GM18909 (cell line): ENCODE measurements at regions not wholly inside any gene's neighbourhood (a gene's known extent, or its start where the extent isn't known, plus 50 kb on each side); places are given as distances from the start of the nearest gene placed in this dataset.

ENCODE experiments used
- ATAC-seq: cut with Tn5 transposase; IDR thresholded peaks from one replicate; pipeline ENCODE4 v1.9.1; 2021; ENCODE audit warnings: mild to moderate bottlenecking; ENCODE audit not compliant: unreplicated experiment, poor library complexity

DNA sequence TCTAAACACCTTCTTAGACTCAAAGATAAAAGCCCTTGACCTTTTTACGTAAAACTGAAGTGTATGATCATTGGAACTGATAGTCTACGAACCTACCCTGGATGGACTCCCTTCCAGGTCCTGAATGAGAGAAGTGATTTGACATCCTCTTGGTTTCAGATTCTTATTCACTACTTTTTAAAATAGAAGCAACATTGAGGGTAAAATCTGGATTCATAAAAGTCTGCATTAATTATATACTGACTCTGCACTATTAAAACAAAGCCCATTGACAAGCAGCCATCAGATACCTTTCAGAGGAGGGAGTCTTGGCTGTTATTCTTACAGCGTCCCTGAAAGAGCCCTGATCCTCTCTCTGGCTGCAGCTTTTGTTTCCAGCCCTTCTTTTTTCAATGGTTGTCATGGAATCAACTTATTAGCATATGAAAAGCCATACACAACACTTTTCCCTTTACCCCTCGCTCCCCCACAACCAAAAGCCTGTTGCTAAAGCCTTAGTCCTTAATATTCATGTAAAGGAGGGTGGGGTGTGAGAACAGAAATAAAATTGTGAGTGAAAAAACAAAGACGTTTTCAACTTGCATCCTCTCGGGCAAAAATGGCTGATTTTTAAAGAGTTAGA is 270.0 kb upstream of the MARCKS start:
- ATAC-seq, result no peak

DNA sequence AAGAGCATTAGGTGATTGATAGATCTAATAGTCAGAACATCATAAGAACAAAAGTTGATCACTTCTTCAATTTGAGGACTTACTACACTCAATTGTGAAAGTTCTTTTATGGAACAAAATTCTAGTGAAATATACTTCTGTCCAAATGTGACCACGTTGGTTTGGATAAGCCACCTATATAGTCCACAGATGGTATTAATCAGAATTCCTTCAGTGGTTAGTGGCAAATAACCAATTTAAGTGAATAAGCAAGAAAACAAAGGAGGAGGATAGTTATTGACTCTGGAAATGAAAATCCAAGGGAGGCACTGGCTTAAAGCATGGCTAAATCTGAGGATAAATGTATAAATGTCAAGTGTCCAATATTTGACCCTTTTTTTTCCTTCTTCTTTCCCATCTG is 268.5 kb upstream of the MARCKS start:
- no peak for ATAC-seq

DNA sequence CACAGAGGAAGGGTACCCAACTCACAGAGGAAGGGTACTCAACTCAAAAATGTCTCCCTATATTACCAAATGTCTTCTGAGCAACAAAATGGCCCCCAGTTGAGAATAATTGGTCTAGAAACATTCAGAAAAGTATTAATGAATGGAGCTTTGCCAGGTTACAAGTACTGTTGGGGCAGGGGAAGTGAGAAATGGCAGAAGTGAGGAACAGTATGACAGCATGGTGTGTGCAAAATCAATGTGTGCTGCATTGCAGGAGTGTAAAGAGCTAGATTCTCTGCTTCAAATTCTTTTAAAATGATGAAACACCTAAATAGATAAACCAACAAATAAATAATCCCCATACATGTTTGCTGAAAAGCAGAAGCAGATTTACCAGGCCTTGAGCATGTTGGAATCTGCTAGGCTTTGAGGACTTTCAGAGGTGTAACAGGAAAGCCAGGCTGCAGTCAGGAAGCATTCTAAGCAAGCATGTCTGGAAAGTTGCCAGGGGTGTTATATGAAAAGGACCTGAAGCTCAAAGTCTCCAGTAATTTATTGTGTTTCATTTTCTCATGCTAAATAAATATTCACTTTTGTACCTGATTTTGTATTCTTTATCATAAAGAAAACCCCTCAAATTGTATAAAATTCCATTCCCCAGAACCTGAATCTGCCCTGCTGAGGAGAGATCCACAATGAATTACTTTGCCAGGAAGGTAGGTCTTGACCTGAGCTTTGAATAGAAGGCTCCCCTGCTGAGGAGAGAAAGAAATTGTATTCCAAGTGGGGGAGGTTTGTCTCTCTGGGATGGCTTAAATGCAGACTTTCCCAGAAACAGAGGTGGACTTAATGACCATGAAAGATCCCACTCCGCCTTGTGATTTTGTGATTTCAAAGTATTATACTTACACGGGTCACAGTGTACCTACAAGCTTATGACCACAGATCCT is 265.0 kb upstream of the MARCKS start:
- ATAC-seq, result peak; percentile 65

- no peak for ATAC-seq
These were observed 262.4 kb upstream of the MARCKS start for GRCh38 chr6:113594726-113595125.

DNA sequence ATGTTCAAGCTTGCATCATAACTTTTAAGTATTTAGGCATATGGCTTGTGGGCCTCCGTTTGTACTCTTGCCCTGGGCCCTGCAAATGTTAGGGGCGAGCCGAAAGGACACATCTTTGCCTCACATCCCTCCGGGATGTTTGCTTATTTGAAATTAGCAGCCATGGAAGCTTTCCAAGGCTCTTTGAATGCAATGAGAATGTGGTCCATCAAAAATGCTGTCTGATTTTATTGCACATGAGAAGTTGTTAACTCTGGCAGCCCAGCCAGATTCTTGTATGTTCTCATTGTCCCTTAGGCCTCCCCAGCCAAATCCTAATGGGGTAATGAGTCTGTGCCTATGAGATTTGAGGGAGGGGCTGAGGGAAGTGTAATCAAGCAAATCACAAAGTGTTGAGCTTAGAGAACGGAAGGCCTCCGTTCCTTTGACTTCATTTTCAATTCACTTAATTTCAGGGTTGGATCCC is 261.2 kb upstream of the MARCKS start:
- no peak for ATAC-seq

- ATAC-seq, result peak; percentile 22
These were observed 260.5 kb upstream of the MARCKS start for GRCh38 chr6:113596387-113597230.

- peak; percentile 48 for ATAC-seq
These were observed 259.9 kb upstream of the MARCKS start for GRCh38 chr6:113597231-113597583.

DNA sequence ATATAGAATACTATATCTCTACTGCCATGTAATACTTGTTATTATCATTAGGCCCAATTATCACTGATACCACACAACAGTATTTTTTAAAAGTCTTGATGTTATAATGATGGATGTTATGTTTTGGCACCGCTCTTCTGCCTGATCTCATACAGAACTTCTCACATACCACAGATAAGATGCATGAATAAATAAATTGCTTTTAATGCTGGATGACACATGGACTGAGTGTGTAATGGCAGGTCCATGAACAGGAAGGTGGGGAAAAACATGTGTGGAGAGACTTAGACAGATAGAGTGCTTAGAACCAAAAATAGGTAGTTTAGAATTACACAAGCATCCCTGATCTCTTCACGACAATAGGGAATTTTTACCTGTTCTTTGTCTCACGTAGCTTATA is 258.4 kb upstream of the MARCKS start:
- no peak for ATAC-seq

DNA sequence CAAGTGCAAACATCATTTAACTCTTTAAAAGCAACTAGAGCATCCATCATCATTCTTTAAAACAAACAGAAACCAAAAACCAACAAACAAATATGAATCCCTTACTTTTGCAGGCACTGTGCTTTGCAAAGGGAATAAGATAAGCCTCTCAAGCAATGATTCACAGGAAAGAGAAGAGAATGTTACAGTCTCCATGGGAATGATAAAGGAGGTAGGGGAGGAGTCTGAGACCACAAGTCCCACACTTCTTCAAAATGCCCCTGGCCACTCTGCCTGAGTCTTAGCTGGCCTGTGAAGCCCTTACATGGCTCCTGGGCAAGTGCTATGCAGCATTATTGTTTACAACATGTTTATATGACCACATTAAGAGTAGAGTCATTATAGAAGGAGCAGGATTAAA is 257.7 kb upstream of the MARCKS start:
- no peak for ATAC-seq

GRCh38 chr6:113600551-113601339 is 256.4 kb upstream of the MARCKS start:
- ATAC-seq, result no peak

DNA sequence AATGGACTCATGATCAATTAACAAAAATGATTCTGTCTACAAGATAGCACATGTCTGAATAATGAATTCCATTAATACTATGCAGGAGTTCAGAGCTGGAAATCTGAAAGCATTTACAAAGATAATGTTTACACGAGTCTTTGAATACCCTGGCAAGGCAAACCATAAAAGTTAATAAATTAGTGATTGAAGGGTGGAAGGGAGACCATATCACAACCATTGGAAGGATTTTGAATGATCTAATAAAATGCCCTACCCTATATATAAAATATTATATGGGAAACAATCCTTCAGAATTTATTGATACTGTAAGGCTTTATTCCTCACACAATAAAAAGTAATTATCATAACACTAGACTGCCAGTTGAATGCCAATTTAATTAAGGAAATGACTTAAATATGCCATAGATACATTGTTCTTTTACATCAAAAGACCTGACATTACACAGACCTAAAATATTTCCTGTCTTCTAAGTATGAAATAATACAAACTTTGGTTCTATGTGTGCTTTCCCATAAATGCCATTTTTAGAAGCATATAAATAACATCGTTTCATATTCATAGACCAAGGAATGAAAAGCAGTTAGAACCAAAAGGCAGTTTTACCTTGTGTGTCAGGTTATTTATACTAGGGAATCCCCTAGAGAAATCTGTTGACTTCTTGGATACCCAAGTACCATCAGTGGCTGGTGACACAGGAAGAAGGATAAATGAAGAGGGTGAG is 249.2 kb upstream of the MARCKS start:
- no peak for ATAC-seq

DNA sequence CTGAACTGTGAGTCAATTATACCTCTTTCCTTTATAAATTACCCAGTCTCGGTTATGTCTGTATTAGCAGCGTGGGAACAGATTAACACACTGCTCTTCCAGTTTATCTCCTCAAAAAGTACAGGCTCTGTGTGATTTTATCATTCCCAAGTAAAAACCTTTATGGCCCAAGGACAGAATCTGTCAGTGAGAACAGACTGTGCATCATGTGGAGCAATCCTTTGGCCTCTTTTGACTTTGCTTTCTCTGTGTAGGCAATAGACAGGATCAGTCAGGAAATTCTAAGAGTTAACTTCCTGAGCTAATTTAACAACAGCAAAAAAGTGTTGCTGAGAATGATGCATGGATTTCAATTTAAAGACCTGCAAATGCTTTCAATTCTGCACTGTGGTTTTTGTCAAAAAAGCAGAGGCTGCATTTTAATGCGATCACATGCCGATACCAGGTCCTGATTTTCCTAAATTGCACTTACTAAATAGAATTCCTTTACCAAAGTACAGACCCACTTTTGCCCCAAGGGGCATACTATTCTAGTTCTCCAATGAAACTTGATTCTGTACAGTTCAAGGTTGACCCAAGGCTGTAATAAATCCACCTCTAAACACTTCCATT is 246.7 kb upstream of the MARCKS start:
- no peak for ATAC-seq

DNA sequence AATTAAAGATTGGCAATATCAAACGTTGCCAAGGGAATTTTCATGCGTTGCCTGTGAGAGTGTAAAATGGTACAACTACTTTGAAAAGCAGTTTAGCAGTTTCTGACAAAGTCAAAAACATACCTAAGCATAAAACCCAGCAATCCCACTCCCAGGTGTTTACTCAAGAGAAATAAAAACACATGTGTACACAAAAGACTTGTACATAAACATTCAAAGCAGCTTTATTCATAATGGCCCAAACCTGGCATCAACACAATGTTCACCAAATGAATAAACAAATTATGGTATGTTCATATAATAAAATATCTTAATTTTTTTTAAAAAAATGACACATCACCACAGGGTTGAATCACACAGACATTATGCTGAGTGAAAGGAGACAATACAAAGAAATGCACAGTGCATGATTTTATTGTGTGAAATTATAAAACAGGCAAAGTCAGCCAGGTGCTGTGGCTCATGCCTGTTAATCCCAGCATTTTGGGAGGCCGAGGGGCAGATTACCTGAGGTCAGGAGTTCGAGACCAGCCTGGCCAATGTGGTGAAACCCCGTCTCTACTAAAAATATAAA is 240.4 kb upstream of the MARCKS start:
- no peak for ATAC-seq

DNA sequence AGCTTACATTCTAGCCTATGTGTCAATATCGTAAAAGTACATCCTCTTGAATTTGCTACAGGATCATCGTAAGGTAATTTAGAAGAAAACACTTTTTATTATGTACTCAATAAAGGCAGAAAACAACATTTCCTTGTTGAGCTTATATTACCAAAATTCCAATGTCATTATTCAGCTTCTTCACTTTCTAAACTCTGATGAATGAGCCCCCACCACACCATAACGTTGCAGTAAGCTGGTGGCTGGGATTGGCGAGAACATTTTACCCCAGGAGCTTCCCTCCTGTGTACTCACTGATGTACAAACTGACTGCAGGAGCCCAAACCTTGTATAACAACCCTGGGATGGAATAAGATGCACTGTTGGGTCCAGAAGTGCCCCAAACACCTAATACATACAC is 238.1 kb upstream of the MARCKS start:
- no peak for ATAC-seq

GRCh38 chr6:113620386-113620785 is 236.8 kb upstream of the MARCKS start:
- ATAC-seq, result no peak

GRCh38 chr6:113622254-113622653 is 234.9 kb upstream of the MARCKS start:
- ATAC-seq, result no peak

DNA sequence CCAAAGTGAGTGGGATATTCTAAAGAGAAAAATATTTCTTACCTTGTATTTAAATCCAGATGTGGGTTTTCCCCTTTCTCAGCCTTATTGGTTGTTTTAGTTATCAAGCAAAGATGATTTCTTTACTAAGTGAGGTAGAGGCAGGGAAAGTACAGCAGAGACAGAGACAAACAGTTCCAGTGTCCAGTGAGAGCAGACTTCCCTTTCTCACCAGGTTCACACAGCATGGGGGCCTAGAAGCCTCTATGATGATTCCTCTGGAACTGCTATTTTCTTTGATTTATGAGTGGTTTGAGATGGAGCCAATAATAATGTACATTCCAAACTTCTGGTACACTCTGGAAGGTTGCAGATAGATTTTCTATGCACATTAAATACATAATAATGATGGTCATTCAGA is 234.0 kb upstream of the MARCKS start:
- ATAC-seq, result no peak

- peak; percentile 52 for ATAC-seq
These were observed 231.3 kb upstream of the MARCKS start for GRCh38 chr6:113625850-113626249.

DNA sequence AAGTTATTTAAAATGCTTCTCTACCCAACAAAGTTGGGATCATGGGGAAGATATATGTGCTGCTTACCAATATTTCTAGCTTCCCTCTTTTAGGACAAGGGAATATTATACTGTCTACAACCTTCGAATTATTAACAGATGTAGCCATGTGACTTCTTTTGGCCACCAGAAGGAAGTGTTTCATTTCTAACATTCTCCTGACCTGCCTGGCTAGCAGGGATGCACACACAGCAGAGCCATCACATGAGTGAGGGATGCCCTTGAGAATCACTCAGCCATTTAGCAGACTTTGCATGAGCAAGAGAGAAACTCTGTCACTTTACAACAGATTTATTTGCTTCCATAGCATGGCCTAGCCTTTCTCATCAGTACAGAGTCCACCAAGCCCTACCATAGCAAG is 230.7 kb upstream of the MARCKS start:
- ATAC-seq, result peak; percentile 39
